ENCODE measurements at regions not wholly inside any gene's neighbourhood (a gene's known extent, or its start where the extent isn't known, plus 50 kb on each side); places are given as distances from the start of the nearest gene placed in this dataset.

GRCh38 chr1:30130099-30130498, 593.3 kb downstream of the MATN1 start:
- H3K9me2 ChIP-seq (ENCODE audit: insufficient read depth), result no peaks in the 10 kb centered on the region
- intact Hi-C loops (cut with micrococcal nuclease), result no loop called here
- H3K9ac ChIP-seq (ENCODE audit: low read length), result no peak overlapping the region
- no peaks in the 10 kb centered on the region for H3K9me3 ChIP-seq (ENCODE audit: control insufficient read depth in 1 of 2, insufficient read depth in 1 of 2, low read depth in 1 of 2, low read length in 2 of 2)
- ATAC-seq (no peak), DNase-seq (ENCODE audit: low read depth, low spot score) (no peak)
- H3K79me2 ChIP-seq (ENCODE audit: insufficient read depth, low read length), result no peaks in the 10 kb centered on the region
- ChIA-PET POLR2A (no interaction called here), RAD21 (ENCODE audit: low non-redundant PET in 1 of 2, low total read pairs in 2 of 2, uncharacterized antibody in 2 of 2, unreplicated experiment in 2 of 2) (no interaction called here), CTCF (no interaction called here)
- BruUV-seq (replicated peaks), result no TSS peak
- no peaks in the 10 kb centered on the region for H3K36me3 ChIP-seq (ENCODE audit: control insufficient read depth in 1 of 2, insufficient read depth in 2 of 2, low read length in 2 of 2)
- H3K4me2 ChIP-seq (ENCODE audit: low read length), result no peak overlapping the region
- H3K4me3 ChIP-seq (replicated peaks in 1 of 2; ENCODE audit: low read depth in 1 of 2, low read length in 2 of 2), result no peak overlapping the region
- no peak overlapping the region for H3K27ac ChIP-seq (ENCODE audit: low read depth, low read length)
- no peaks in the 10 kb centered on the region for H4K20me1 ChIP-seq (ENCODE audit: insufficient read depth)
- no peak for TF ChIP-seq CBX3 (IDR thresholded peaks at IDR 0.05; ENCODE audit: low read depth)
- no peak for TF ChIP-seq POLR2A (IDR thresholded peaks at IDR 0.05; ENCODE audit: borderline replicate concordance, extremely low read depth, insufficient read depth, insufficient read length)
- TF ChIP-seq ZFX (IDR thresholded peaks at IDR 0.05), result no peak
- no peak for TF ChIP-seq EZH2phosphoT487 (IDR thresholded peaks at IDR 0.05; ENCODE audit: borderline replicate concordance)
- H2AFZ ChIP-seq (ENCODE audit: low read depth, low read length, poor library complexity, severe bottlenecking), result no peak overlapping the region
- no peaks in the 10 kb centered on the region for H3K4me1 ChIP-seq (ENCODE audit: control insufficient read depth in 1 of 2, insufficient read depth in 2 of 2, low read length in 2 of 2)
- H3K27me3 ChIP-seq (ENCODE audit: insufficient read depth, low read length), result no peaks in the 10 kb centered on the region; the same call in 1 of the 2 replicates

DNA sequence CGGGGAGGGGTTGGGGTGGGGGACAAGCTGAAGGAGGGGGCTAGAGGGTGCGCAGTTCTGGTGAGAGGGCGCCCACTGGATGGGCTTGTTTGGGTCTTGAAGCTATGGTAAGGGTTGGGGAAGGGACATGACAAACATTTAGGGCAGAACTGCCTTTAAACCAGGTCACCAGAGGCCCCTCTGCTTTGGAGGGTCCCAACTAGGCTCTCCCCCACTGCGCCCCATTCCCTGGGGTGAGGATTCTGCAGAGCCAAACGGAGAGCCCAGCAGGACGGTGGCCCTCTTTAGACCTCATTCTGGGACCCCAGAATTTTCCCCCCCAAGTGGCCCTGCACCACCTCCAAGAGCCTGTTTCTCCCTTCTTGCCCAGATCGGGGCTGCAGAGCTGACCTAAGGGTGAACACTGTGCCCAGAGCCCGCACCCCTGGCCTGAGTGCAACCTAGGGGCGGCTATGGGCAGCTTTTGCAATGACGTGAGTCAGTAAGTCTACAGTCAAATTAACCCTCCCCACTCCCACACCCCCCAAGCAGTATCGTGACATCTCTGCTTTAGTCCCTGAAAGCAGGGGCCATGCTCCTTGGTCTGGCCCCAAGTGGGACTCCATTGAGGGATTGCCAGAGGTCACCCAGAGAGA, 593.8 kb downstream of the MATN1 start:
- H3K4me3 ChIP-seq (replicated peaks in 1 of 2; ENCODE audit: low read depth in 1 of 2, low read length in 2 of 2), result no peak overlapping the region
- H3K79me2 ChIP-seq (ENCODE audit: insufficient read depth, low read length), result no peaks in the 10 kb centered on the region
- no peak for DNase-seq (ENCODE audit: low read depth, low spot score)
- H3K9me2 ChIP-seq (ENCODE audit: insufficient read depth), result no peaks in the 10 kb centered on the region
- RAD21 ChIA-PET (ENCODE audit: low non-redundant PET in 1 of 2, low total read pairs in 2 of 2, uncharacterized antibody in 2 of 2, unreplicated experiment in 2 of 2), result no interaction called here
- no peak overlapping the region for H3K27ac ChIP-seq (ENCODE audit: low read depth, low read length)
- H3K36me3 ChIP-seq (ENCODE audit: control insufficient read depth in 1 of 2, insufficient read depth in 2 of 2, low read length in 2 of 2), result no peaks in the 10 kb centered on the region
- CTCF ChIA-PET, result no interaction called here
- H3K4me2 ChIP-seq (ENCODE audit: low read length), result no peak overlapping the region
- no peak overlapping the region for H3K9ac ChIP-seq (ENCODE audit: low read length)
- no peaks in the 10 kb centered on the region for H3K9me3 ChIP-seq (ENCODE audit: control insufficient read depth in 1 of 2, insufficient read depth in 1 of 2, low read depth in 1 of 2, low read length in 2 of 2)
- no peak for ATAC-seq
- H3K4me1 ChIP-seq (ENCODE audit: control insufficient read depth in 1 of 2, insufficient read depth in 2 of 2, low read length in 2 of 2), result no peaks in the 10 kb centered on the region
- intact Hi-C loops (cut with micrococcal nuclease), result no loop called here
- no peaks in the 10 kb centered on the region for H4K20me1 ChIP-seq (ENCODE audit: insufficient read depth)
- H2AFZ ChIP-seq (ENCODE audit: low read depth, low read length, poor library complexity, severe bottlenecking), result no peak overlapping the region
- POLR2A ChIA-PET, result no interaction called here
- no TSS peak for BruUV-seq (replicated peaks)
- no peaks in the 10 kb centered on the region; the same call in 1 of the 2 replicates for H3K27me3 ChIP-seq (ENCODE audit: insufficient read depth, low read length)
- TF ChIP-seq ZNF274 (IDR thresholded peaks at IDR 0.05; ENCODE audit: low read depth, low read length), result no peak
- no peak for TF ChIP-seq SIN3A (IDR thresholded peaks at IDR 0.05; ENCODE audit: low read depth)
- no peak for TF ChIP-seq EGR1 (IDR thresholded peaks at IDR 0.05; ENCODE audit: low read depth)
- TF ChIP-seq, protein P1, sequence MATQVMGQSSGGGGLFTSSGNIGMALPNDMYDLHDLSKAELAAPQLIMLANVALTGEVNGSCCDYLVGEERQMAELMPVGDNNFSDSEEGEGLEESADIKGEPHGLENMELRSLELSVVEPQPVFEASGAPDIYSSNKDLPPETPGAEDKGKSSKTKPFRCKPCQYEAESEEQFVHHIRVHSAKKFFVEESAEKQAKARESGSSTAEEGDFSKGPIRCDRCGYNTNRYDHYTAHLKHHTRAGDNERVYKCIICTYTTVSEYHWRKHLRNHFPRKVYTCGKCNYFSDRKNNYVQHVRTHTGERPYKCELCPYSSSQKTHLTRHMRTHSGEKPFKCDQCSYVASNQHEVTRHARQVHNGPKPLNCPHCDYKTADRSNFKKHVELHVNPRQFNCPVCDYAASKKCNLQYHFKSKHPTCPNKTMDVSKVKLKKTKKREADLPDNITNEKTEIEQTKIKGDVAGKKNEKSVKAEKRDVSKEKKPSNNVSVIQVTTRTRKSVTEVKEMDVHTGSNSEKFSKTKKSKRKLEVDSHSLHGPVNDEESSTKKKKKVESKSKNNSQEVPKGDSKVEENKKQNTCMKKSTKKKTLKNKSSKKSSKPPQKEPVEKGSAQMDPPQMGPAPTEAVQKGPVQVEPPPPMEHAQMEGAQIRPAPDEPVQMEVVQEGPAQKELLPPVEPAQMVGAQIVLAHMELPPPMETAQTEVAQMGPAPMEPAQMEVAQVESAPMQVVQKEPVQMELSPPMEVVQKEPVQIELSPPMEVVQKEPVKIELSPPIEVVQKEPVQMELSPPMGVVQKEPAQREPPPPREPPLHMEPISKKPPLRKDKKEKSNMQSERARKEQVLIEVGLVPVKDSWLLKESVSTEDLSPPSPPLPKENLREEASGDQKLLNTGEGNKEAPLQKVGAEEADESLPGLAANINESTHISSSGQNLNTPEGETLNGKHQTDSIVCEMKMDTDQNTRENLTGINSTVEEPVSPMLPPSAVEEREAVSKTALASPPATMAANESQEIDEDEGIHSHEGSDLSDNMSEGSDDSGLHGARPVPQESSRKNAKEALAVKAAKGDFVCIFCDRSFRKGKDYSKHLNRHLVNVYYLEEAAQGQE (IDR thresholded peaks at IDR 0.05; ENCODE audit: low read depth), result no peak
- no peak for TF ChIP-seq CBX3 (IDR thresholded peaks at IDR 0.05; ENCODE audit: low read depth)
- TF ChIP-seq, protein P2, sequence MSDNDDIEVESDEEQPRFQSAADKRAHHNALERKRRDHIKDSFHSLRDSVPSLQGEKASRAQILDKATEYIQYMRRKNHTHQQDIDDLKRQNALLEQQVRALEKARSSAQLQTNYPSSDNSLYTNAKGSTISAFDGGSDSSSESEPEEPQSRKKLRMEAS (IDR thresholded peaks at IDR 0.05), result no peak
- TF ChIP-seq ZFX (IDR thresholded peaks at IDR 0.05), result no peak
- TF ChIP-seq FOSL1 (IDR thresholded peaks at IDR 0.05; ENCODE audit: low read depth), result no peak
- no peak for TF ChIP-seq EZH2phosphoT487 (IDR thresholded peaks at IDR 0.05; ENCODE audit: borderline replicate concordance)
- TF ChIP-seq EZH2 (IDR thresholded peaks at IDR 0.05), result no peak
- no peak for TF ChIP-seq TCF7L2 (IDR thresholded peaks at IDR 0.05; ENCODE audit: borderline replicate concordance, extremely low read depth, insufficient read depth, insufficient read length)
- no peak for TF ChIP-seq POLR2AphosphoS5 (IDR thresholded peaks at IDR 0.05; ENCODE audit: low read depth, low read length)
- TF ChIP-seq, protein P3, sequence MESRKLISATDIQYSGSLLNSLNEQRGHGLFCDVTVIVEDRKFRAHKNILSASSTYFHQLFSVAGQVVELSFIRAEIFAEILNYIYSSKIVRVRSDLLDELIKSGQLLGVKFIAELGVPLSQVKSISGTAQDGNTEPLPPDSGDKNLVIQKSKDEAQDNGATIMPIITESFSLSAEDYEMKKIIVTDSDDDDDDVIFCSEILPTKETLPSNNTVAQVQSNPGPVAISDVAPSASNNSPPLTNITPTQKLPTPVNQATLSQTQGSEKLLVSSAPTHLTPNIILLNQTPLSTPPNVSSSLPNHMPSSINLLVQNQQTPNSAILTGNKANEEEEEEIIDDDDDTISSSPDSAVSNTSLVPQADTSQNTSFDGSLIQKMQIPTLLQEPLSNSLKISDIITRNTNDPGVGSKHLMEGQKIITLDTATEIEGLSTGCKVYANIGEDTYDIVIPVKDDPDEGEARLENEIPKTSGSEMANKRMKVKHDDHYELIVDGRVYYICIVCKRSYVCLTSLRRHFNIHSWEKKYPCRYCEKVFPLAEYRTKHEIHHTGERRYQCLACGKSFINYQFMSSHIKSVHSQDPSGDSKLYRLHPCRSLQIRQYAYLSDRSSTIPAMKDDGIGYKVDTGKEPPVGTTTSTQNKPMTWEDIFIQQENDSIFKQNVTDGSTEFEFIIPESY (IDR thresholded peaks at IDR 0.05; ENCODE audit: extremely low read depth, insufficient replicate concordance, low read length), result no peak
- no peak for TF ChIP-seq YY1 (IDR thresholded peaks at IDR 0.05; ENCODE audit: extremely low read depth, insufficient replicate concordance, low read depth, low read length)
- TF ChIP-seq JUND (IDR thresholded peaks at IDR 0.05), result no peak

All from HCT116 (cell line).